Activated naive CD4-positive, alpha-beta T cell treated with anti-CD3 and anti-CD28 coated beads, Interleukin-2, amount 50 U/mL, for 16 hours (primary cell): ENCODE measurements at regions not wholly inside any gene's neighbourhood (a gene's known extent, or its start where the extent isn't known, plus 50 kb on each side); places are given as distances from the start of the nearest gene placed in this dataset.

Source experiments
- DNase-seq: peaks from one replicate; pipeline ENCODE4 v3.0.0-alpha.2; 2020

DNA sequence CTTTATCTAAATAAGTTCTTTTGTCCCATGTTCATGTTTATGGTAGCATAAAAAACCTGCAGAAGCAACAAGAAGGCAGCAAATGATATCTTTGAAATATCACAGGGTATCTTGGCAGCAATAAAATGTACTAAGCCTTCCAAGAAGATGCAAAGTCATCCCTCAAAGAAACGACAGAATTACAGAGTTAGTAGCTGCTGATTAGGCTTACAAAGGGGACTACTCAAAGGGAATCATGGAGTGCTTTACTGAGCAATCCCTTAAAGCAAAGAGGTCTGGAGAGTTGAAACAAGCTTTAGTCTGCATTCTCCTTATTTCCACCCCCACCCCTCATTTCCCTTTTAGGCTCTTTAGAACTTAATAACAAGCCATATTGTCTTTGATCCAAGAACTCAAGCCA is 935.0 kb downstream of the SQOR start:
- no peak for DNase-seq

DNA sequence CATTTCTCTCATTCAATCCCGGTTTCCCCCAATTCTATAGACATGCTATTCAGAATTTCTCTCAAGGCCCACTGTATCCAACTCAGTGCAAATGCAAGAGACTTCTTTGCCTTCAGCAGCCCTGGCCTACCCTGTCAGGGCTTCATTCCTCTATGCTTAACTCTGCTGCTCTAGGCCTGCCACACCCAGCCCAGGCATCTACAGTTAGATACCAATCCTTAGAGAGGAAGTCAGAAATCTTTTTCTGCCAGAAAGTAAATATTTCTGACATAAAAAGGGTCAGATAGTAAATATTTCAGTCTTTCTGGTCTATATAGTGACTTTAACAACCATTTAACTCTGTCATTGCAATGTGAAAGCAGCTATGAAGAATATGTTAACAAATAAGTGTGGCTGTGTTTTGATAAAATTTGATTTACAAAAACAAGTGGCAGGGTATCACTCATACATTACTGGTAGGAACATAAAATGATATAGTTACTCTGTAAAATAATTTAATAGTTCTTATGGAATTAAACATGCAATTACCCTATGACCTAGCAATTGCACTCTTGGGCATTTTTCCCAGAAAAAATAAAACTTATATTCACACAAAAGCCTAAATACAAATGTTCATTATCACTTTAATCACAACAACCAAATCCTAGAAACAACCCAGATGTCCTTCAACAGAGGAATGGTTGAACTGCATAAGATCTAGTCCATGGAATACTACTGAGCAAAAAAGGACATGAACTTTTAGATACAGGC is 942.0 kb downstream of the SQOR start:
- no peak for DNase-seq

DNA sequence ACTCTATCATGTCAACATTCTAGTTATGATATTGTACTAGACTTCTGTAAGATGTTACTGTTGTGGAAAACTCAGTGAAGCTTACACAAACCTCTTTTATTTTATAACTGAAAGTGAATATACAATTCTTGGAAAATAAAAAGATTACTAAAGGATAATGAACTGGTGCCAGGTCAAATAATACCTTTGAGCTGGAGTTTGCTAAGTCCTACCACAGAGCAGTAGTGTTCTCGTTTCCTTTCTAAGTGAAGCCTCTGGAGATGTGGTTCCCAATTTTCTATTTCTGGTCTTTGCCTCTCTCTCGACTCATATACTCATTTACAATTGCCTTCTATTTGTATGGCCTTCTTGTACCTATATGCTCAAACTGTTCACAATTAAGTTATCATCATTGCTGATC is 942.9 kb downstream of the SQOR start:
- no peak for DNase-seq

DNA sequence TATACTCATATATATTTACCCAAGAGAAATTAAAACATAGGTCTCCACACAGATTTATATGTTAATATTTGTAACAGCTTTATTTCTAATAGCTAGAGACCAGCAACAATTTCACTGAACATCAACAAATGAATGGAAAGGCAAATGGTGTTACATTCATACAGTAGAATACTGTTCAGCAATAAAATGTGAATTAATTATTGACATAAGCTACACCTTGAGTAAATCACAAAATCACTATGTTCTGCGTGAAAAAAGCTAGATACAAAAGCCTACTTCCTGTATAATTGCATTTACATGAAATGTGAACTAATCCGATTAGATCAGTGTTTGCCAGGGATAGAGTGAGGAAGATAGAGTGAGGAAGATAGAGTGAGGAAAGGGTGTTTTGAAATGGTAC is 945.7 kb downstream of the SQOR start:
- DNase-seq, result no peak

DNA sequence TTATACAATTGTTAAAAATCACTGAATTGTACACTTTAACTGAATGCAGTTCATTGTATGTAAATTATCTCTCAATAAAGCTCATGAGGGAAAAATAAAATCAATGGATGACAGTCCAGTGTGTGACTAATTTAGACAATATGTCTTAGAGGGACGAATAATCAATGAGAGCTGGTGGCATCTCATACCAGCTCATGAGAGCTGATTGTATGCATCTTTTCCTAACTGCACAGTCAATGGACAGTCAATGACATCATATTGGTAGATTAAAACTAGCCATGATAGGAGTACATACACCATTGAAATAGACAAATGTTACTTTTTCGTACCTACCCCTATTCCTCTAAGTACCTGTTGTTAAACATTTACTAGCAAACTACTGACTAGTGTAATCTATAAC is 946.1 kb downstream of the SQOR start:
- no peak for DNase-seq

DNA sequence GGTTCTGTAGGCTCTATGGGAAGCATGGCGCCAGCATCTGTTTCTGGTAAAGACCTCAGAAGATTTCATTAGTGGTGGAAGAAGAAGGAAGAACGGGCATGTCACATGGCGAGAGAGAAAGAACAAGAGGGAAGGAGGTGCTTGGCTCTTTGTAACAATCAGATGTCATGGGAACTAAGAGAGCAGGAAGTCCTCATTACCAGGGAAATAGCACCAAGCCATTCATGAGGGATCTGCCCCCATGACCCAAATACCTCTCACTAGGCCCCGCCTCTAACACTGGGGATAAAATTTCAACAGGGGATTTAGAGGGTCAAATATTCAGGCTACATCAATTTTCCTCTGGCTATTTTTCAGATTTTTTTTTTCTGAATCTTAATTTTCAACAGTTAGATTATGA is 954.3 kb downstream of the SQOR start:
- DNase-seq, result no peak

DNA sequence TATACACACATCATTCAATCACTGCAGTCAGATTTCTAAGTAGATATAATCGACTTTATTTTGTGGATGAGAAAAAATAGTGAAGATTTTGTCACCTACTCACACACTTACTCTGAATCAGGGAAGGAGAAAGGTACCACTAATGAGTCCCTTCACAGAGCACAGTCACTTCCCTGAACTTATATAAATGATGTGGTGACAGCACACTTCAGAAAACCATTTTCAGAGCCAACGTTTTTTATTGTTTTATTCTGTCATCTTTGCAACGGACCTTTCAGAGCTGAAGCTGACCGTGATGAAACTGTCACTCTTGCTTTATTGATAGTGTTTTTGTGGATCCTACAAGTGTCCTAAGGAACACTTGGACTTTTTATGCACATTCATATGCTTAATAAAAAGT is 956.6 kb downstream of the SQOR start:
- DNase-seq, result no peak

DNA sequence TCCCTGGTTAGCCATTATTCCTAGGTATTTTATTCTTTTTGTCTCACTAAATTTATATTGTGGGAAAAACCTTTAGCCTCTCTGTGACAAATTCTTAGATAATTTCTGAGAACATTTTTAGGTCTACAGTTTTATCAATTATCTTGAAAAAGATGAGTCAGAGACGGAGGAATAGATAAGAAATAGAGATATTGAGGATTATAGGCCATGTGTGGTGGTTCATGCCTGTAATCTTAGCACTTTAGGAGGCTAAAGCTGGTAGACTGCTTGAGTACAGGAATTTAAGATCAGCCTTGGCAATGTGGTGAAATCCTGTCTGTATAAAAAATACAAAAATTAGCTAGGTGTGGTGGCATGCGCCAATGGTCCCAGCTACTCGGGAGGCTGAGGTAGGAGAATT is 960.2 kb downstream of the SQOR start:
- no peak for DNase-seq

DNA sequence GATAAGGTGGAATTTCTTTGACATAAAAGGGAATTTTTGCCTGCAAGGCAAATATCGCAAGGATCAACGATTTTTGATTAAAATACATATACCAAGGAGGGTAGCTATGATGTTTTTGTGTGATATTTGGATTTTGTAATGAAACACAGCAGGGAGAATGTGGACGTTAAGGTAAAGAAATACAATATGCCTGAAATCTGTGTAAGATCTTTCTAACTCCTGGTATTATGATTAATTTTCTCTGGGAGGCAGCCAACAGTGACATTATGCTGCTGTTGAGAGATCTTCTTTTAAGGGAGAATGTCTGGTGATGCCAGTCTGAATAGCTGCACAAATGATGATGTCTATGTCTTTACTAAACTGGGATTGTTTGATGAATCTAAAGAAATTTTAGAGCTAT is 972.2 kb downstream of the SQOR start:
- DNase-seq, result no peak

DNA sequence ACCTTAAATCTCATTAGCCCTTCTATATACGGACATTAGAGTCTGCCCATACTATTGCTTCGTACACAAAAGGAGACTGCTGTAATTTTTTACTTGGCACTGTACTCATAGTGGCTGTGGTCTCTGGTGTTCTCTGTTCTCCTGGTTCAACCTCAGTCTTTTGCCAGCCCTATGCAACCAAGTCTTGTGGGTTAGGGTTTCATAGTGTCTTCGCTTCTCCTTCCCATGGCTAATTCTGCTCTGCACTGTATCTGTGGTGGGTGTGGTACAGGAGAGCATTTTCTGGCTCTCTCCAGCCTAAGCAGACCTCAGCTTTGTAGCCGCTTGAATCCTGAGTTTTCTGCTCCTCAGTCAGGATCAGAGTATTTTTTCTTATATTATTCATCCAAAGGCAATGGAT is 981.2 kb downstream of the SQOR start:
- no peak for DNase-seq

DNA sequence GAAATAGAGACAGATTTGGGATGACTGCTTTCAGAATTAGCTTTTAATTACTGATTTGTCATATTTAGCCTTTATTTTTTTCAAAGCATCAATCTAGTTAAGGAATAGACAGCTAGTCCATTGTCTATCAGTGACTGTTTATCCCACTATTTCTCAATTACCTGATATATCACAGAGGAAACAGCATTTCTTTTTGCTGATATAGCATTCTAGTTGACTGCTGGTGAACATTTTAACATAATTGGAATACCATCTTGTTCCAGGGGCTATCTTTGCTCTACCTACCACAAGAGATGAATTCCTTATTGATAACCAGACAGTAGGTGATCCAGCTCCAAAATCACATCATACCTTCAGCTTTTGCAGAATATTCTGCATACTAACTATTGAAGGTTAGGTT is 982.7 kb downstream of the SQOR start:
- no peak for DNase-seq

DNA sequence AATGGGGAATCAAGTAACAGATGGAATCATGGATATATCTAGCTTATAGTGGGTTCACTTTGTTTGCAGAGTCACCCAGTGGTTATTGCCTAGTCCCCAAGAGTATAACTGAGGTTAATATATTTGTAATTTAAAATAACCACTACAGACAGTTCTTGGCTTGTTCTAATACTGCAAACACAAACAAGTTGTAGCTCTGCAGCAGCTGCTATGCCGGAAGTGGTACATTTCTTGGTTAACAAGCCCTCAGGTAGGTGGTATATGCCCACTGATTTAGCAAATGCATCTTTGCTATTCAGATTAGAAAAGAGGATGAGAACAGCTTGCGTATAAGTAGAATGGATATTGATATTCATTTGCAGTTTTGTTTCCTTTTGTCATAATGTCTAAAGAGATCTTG is 984.2 kb downstream of the SQOR start:
- no peak for DNase-seq

DNA sequence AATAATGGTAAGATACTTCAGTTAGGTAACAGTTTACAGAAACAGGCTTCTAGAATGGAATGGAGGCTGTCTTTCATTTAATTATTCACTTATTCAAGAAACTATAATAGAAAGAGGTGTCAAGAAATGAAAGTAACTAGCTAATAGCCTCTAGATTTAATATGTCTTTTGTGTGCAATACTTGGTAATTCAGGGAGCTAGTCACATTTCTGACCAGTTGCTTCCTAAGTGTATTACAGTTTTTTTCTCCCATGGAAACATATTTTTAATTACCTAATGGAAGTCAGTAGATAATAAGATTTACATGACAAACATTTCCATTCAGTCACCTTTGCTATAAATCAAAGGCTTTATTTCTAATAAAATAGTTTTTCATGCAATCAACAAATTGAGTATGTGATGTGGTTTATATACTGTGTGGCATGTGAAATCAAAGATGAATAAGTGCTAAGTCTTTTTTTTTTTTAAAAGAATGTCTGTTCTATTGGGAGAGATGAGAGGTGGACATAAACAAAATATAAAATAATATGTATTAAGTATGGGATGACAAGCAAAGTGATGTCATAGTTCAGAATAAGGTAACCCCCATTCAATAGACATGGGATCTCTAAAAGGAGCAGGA is 985.7 kb downstream of the SQOR start:
- DNase-seq, result no peak

DNA sequence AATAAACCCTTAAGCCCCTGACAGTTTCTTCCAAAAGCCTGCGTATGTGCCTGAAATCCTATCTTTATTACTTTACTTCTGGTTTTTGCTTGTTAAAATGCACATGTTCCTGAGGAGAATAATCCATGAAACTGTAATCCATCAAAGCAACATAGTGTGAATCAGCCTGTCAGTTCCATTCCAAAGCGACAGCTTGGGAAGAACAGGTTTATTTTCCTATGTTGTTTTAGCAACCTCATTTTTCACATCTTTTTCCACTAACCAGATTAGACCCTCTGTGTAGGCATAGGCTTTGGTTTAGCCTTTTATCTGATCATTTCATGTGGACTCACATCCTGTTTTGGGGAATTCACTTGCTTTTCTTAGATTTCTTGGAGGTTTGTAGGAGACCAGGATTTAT is 988.0 kb downstream of the SQOR start:
- no peak for DNase-seq

DNA sequence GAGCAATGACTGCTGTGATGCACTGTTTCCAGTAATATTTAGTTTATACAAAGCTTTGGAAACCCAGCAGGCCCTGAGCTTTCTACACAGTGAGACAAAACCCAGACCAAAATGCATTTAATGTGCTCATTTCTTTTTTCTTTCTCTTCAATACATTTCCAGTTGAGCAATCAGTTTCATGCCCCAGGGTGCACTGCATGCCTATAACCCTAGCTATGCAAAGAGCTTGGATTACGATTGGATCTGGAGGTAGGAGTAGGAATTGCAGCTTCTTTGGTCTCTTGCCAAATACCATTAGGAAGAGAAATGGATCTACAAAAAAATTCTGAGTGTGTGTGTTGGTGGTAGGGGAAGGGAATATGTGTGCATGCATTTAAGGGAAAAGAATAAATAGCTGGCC is 1001.4 kb downstream of the SQOR start:
- no peak for DNase-seq

DNA sequence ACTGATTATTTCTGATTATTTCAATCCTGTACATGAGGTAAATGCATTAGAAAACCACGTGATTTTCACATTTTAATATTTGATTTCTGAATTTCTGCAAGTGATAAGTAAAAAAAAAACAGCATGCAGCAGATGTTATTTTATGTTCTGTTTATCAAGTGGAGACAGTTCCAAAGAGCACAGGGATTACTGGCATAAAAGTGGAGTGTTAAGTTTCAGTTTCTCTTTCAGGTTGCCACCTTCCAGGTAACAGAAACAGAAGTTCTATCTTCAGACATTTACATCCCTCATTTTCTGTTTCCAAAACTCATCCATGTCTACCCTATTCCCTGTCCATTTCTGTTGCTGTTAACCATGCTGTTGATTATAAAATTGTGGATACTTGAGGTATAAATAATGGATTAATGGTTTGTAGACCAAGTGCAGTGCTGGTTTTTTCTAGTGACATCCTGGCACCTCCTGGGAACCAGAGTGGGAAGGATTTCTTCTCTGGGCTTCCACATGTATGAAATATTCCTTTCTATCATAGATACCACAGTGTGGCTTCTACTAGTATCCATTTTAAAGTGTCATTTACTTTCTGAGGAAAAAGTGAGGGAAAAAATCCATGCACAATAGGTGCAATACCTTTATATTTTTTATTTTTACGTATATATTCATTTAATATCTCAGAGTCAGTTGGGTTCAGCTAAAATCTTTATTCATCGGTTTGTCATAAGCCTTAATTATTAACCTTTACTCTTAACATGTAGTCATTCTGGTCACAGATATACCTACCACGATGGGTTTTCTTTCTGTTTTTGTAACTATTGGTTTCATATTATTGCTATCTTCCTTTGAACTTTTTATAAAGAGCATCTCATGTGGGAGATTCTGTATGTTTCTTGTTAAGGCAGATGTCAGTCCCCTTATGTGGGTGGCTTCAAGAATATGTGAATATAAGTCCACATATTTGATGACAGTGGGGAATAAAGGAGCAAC is 1010.0 kb downstream of the SQOR start:
- no peak for DNase-seq

DNA sequence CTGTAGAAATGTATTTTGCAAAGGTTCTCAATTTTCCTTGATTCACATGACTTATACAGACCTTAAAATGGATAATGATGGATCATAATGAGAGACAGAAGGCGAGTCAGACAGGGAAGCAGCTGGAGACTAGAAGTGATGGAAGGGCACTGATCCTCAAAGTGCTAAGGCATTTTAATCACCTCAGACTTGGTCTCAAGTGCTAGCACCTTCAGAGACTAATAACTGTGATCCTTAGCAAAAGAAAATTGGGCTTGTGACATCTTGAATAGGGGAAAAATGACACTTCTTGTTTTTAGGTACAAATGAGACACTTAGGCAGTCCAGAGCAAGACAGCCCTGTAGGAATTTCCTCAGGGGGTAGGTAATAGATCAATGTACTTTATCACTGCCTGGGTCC is 1011.7 kb downstream of the SQOR start:
- no peak for DNase-seq

DNA sequence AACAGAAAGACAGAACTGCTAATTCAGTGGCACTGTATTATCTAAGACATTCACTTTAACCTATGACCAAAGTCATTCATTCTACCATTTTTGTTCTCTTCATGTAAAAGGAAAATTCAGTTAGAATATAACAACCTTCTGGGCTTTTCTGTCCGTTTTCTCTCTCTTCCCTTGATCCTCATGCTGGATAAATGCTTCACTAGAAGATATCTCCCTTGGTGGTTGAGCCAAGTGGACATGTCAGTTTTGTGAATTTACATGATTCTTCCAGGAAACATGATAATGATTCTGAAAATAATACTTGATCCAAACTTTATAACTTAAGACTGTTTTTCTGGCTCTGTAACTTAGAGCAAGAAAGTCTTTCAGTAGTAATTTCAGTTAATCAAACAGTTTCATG is 1012.2 kb downstream of the SQOR start:
- no peak for DNase-seq

DNA sequence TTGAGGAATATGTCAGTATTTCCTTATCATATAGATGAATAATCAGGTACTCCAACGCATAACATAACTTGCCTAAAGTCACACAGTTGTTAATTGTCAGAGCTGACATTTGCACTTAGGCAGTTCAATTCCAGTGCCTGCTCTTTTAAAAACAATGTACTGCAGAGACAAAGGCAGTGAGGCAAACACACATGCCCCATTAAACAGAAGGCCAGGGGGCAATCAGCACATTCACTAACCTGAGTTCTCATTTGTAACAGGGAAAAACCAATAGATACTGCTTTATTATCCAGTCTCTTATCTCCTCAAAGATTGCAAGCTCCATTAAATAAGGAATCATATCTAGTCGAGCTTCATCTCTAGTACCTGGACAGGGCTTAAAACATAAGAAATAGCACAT is 1017.4 kb downstream of the SQOR start:
- no peak for DNase-seq

DNA sequence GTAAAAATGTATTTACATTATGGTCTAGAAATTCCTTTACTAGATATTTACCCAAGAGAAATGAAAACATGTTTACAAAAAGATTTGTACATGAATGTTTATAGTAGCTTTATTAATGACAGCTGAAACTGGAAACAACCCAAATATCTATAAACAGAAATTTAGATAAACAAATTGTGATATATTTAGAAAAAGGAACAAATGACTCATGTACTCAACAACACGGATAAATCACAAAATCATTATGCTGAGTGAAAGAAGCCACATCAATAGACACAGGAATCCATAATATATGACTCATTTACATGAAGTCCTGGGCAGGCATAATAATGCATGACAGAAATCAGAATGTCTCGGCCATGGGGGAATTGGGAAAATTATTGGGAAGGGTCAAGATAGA is 1020.2 kb downstream of the SQOR start:
- DNase-seq, result no peak

DNA sequence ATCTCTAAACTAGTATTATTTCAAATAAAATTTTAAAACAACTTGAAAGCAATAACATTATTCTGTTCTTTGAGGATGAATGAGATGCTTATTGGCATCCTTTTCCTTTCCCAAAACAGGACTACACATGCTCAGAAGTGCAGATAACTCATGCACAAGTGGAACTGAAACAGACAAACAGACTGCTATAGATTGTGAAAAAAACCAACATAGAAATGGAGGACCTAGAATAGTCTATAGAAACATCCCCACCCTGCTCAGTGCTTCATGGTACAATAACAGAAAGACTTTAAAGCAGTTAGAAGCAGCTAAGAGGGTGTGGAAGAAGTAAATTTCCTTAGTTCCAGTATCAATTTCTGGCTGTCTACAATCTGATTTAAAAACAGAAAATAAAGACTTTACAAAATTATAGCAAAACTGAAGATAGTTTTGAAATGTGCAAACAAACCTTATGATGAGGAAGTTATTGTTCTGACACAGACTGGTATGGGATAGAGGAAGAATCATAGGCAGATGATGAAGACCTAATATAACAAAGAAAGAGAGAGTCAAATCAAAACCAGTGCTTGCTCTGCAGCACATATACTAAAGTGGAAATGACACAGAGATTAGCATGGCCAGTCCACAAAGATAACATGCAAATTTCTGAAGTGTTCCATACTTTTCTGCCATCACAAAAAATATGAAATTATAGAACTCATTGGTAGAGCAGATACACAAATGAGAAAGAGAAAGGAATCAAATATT is 1025.4 kb downstream of the SQOR start:
- DNase-seq, result no peak

DNA sequence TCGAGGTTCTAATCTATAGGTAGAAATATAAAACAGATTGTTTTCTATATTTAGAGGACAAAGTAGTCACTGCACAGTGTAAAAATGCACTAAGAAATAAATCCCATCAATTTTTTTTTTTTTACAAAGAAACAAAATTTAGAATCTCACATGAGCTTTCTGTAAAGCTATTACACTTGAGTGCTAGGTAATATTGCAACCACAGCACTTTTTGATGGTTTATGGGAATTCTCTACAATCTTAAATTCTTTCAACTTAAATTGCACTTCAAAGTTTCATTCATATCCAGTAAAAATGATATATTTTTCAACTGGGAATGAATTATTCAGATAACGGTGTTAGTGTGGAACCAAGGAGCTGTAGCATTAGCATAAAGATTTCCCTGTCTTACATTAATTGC is 1035.4 kb downstream of the SQOR start:
- DNase-seq, result no peak

DNA sequence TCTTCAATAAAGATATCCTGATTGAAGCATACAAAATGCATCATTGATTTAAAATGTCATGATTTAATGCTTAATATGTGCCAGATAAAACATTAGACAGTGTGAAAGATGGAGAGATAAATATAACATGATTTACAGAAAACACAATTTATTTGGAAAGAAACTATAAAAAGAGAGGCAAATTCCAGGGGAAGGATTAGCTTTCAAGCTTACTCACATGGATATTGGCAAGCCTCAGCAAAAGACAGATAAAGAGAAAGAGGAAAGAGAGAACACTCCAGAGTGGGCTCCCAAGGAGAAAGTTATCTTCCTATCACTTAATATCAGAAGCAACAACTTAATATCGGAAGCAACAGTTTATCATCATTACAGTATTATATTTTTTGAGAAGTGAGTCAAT is 1036.5 kb downstream of the SQOR start:
- no peak for DNase-seq
